H54 (cell line): ENCODE measurements at regions not wholly inside any gene's neighbourhood (a gene's known extent, or its start where the extent isn't known, plus 50 kb on each side); places are given as distances from the start of the nearest gene placed in this dataset.

Experiments
- DNase-seq: peaks from one replicate; pipeline ENCODE4 v3.0.0; 2011; ENCODE audit warnings: low spot score, mixed read lengths; ENCODE audit not compliant: insufficient read length
- FAIRE-seq: peaks from 3 replicates; lab custom pipeline; 2011; peaks lifted over from hg19 to GRCh38; lab: Jason Lieb, UNC
- POLR2A ChIP-seq: IDR thresholded peaks from 2 replicates; pipeline ENCODE4 v1.6.1; 2011; ENCODE audit warnings: low read depth, mild to moderate bottlenecking, low read length

- no peak for TF ChIP-seq POLR2A
- DNase-seq (no peak), FAIRE-seq (no peak)
Measured at GRCh38 chr6:133726188-133726587, 162.7 kb upstream of the TCF21 start.

DNA sequence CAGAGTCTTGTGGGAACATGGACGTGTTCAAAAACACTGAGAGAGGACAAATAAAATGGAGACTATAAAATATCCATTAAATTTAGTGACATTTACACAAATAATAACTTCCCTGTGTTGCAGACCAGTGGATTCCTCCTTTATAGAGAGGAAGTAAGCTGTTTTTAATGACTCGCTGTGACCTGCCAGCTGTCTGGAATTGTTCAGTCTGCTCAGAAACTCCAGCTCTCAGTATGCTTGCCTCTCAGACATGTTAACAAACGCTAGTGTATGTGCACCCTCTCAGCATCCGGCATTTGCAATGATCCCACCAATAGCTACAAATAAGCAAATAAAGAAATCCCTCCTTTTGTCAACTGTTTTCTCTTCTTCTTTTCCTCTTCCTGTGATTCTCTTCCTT, 158.0 kb upstream of the TCF21 start:
- no peak for DNase-seq
- no peak for FAIRE-seq
- TF ChIP-seq POLR2A: no peak

- TF ChIP-seq POLR2A: no peak
- FAIRE-seq: no peak
- no peak for DNase-seq
Measured at GRCh38 chr6:133740218-133740617, 148.7 kb upstream of the TCF21 start.

- no peak for DNase-seq
- TF ChIP-seq POLR2A: no peak
- no peak for FAIRE-seq
Measured at GRCh38 chr6:133740816-133741215, 148.1 kb upstream of the TCF21 start.

- TF ChIP-seq POLR2A: no peak
- FAIRE-seq (no peak), DNase-seq (no peak)
Measured at GRCh38 chr6:133741375-133741861, 147.5 kb upstream of the TCF21 start.

DNA sequence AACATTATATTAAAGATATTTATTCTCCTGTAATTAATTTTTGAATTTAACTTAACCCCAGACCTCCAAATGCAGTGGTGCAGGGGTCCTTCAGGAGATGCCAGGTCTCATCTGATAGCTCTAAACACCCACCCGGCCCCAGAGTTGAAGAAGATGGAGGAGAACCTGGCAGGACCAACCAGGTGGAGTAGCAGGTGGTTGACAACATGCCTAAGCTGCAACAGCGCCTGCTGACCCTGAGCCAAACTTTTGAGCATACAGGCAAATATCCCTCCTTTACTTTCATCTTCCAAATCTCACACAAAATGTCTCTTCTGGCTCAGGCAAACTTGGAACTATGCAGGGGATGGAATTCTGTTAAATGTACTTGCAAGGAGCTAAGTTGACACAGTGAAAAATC, 145.3 kb upstream of the TCF21 start:
- no peak for TF ChIP-seq POLR2A
- FAIRE-seq (no peak), DNase-seq (no peak)

DNA sequence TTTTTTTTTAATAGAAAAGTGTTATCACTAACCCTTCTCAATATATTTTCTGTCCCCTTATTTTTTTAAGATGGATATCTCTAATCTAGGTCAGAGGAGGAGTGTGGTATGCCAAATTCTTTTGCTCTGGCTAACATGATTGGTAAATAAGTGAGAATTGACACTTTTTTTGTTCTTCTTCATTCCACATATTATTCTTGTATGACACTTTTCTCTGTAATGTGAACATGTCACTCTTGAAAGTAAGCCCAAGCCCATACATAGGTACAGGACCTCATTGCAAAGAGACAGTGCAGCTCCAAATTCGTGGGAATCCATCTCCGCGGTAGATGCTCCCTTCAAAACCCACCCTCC, 142.5 kb upstream of the TCF21 start:
- DNase-seq (no peak), FAIRE-seq (no peak)
- no peak for TF ChIP-seq POLR2A

DNA sequence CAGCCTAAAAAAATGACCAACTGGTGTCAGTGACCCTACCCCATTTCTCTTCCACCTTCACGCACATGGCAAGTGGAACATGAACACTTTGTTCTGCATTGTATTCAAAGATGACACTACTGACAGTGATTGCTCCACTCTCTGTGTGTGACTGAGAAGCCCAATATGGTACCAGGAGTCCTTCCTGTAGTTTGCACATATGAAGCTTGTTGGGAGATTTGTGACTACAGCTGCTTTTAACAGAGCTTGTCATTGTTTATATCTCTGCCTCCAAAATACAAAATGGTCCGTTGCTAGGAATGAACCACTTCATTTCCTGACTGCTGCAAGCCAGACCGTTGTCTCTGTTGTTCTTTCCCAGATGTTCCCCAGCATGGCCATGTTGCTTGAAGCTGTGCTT, 140.3 kb upstream of the TCF21 start:
- no peak for TF ChIP-seq POLR2A
- FAIRE-seq (no peak), DNase-seq (no peak)

DNA sequence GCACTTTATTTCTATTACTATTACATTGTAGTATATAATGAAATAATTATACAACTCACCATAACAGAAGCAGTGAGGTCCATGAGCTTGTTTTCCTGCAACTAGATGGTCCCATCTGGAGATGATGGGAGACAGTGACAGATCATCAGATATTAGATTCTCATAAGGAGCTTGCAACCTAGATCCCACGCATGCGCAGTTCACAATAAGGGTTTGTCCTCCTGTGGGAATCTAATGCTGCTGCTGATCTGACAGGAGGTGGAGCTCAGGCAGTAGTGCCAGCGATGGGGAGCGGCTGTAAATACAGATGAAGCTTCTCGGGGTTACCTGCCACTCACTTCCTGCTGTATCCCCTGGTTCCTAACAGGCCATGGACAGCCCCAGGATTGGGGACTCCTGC, 139.5 kb upstream of the TCF21 start:
- TF ChIP-seq POLR2A: no peak
- FAIRE-seq (no peak), DNase-seq (no peak)

- DNase-seq (no peak), FAIRE-seq (no peak)
- TF ChIP-seq POLR2A: no peak
Measured at GRCh38 chr6:133752129-133752528, 136.8 kb upstream of the TCF21 start.

GRCh38 chr6:133753756-133754155, 135.2 kb upstream of the TCF21 start:
- TF ChIP-seq POLR2A: no peak
- DNase-seq (no peak), FAIRE-seq (no peak)

DNA sequence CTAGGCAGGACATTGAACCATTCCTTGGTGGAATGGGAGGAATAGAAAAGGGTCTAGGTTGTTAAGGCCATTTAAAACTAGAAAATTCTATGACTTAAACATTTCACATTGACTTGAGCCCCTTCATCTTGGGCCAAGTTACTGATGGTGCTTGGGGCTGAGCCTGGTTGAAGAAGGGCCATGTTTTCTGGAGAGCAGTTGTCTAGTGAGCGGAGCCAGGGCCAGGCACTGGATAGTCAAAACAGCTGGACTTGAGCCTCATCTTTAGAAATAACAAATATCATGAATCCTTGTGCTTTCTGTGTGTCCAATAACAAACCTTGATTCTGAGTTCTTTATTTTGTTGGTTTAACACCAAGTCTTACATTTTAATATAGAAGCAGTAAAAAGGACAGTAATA, 134.6 kb upstream of the TCF21 start:
- no peak for TF ChIP-seq POLR2A
- FAIRE-seq (no peak), DNase-seq (no peak)

DNA sequence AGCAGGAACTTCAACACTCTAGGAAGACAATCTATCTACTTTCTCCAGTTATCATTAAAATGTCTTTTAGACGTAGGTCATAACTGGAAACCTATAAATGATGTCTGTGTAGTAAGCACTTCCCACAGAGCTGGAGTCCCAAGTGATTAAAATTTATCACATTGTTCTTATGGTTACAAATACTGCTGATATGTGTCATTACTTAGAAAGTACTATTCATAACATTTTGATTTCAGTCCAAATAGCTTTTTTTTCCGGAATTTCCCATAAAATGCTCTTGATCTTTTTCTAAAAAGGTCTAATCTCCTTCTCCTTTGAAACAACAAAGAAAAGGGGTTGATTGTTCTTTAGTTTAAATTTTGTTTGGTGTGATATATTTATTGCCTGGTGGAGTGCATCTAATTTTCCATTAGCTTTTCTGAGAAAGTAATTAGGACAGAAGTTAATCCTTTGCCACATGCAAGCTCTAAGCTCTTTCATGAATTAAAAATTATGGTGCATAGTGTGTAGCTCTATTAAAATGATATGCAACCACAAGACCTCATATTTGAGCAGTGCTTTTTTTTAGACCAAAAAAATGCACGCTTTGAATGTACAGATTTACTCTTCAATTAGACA, 132.7 kb upstream of the TCF21 start:
- TF ChIP-seq POLR2A: no peak
- no peak for FAIRE-seq

DNA sequence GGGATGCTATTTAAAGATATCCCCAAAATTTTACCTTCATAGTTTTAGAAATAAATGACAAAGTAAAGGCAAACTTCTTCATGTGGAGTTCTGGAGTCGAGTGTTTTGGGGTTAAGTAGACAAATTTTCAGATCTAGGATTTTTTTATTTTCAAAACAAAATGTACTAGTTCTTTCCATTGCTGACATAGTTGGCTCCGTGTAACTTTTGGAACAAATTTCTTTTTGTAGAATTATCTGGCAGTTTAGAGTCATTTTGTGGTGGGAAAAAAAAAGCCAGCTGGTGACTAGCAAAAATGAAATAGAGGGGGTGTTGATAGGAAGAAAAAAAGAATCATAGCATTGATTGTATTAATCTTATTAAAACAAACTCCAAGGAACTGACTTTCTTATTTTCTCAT, 131.6 kb upstream of the TCF21 start:
- DNase-seq (no peak), FAIRE-seq (no peak)

More for the DNA sequence above, 132.7 kb upstream of the TCF21 start:
- no peak for DNase-seq

GRCh38 chr6:133758815-133759335, 130.0 kb upstream of the TCF21 start:
- TF ChIP-seq POLR2A: no peak
- FAIRE-seq (no peak), DNase-seq (no peak)

More for the DNA sequence above, 131.6 kb upstream of the TCF21 start:
- TF ChIP-seq POLR2A: no peak
